ENCODE measurements at regions not wholly inside any gene's neighbourhood (a gene's known extent, or its start where the extent isn't known, plus 50 kb on each side); places are given as distances from the start of the nearest gene placed in this dataset.

GRCh38 chr2:64846177-64846576 lies 143.0 kb upstream of the SLC1A4 start:
- no peaks in the 10 kb centered on the region for H3K79me2 ChIP-seq (ENCODE audit: insufficient read depth)
- WGBS (ENCODE audit: low lambda C conversion rate): 88% methylated on average over 3 of the region's 3 CpGs
- no peak overlapping the region for H3K27ac ChIP-seq (ENCODE audit: low read depth in 2 of 2, low read length in 1 of 2)
- H3K9ac ChIP-seq: no peak overlapping the region
- H3K4me3 ChIP-seq (ENCODE audit: low read depth in 2 of 2, low read length in 1 of 2): no peak overlapping the region
- POLR2A ChIA-PET: no interaction called here
- no peaks in the 10 kb centered on the region for H3K9me2 ChIP-seq
- no peaks in the 10 kb centered on the region for H3K36me3 ChIP-seq (replicated peaks in 1 of 2; ENCODE audit: control insufficient read depth in 1 of 2, insufficient read depth in 2 of 2, low read length in 1 of 2)
- DNase-seq: no peak
- H3K4me1 ChIP-seq (ENCODE audit: control insufficient read depth in 1 of 2, insufficient read depth in 2 of 2, low read depth in 1 of 2, low read length in 1 of 2): no peaks in the 10 kb centered on the region; a peak in 1 of 4 replicates
- TF ChIP-seq MAX (IDR thresholded peaks at IDR 0.05; ENCODE audit: low read depth): no peak
- no peak for TF ChIP-seq RCOR1 (IDR thresholded peaks at IDR 0.05; ENCODE audit: low read length)
- no peak for TF ChIP-seq FOXJ3 (CRISPR knock-in tag; IDR thresholded peaks at IDR 0.05)
- CTCF ChIA-PET: no interaction called here
- no peak overlapping the region for H3K4me2 ChIP-seq
- H3K27me3 ChIP-seq (ENCODE audit: insufficient read depth): no peaks in the 10 kb centered on the region
- no peaks in the 10 kb centered on the region for H4K20me1 ChIP-seq (ENCODE audit: insufficient read depth)
- no peaks in the 10 kb centered on the region for H3K9me3 ChIP-seq
- peaks cover 4% of the 10 kb centered on the region for H3F3A ChIP-seq (replicated peaks; ENCODE audit: insufficient read depth)
- H2AFZ ChIP-seq (ENCODE audit: low read depth): no peak overlapping the region

GRCh38 chr2:64847930-64848329 lies 141.3 kb upstream of the SLC1A4 start:
- CTCF ChIA-PET: interaction anchor here (1.0 to 1.4 kb wide), 2 partner anchors 67 to 202 kb away, joined by 3 to 5 read pairs; no protein-coding TSS in a partner anchor
- H3K27me3 ChIP-seq (ENCODE audit: insufficient read depth): no peaks in the 10 kb centered on the region
- no peak for TF ChIP-seq MEF2A (IDR thresholded peaks at IDR 0.05; ENCODE audit: borderline replicate concordance, low read depth)
- TF ChIP-seq TAF1 (IDR thresholded peaks at IDR 0.05; ENCODE audit: borderline replicate concordance, low read depth, low read length): no peak
- TF ChIP-seq REST (IDR thresholded peaks at IDR 0.05; ENCODE audit: low read depth, low read length): no peak
- no peak for TF ChIP-seq IRF3 (IDR thresholded peaks at IDR 0.05; ENCODE audit: low read depth, low read length)
- no peak for TF ChIP-seq PBX3 (IDR thresholded peaks at IDR 0.05)
- no peak for TF ChIP-seq ZBTB33 (IDR thresholded peaks at IDR 0.05; ENCODE audit: borderline replicate concordance, low read depth)
- no peak for TF ChIP-seq SMC3 (IDR thresholded peaks at IDR 0.05; ENCODE audit: low read depth, low read length)
- no peak for TF ChIP-seq GABPA (IDR thresholded peaks at IDR 0.05; ENCODE audit: low read depth)
- no peak for TF ChIP-seq POLR2AphosphoS5 (IDR thresholded peaks at IDR 0.05; ENCODE audit: low read depth, low read length)
- no peaks in the 10 kb centered on the region; a peak in 1 of 4 replicates for H3K4me1 ChIP-seq (ENCODE audit: control insufficient read depth in 1 of 2, insufficient read depth in 2 of 2, low read depth in 1 of 2, low read length in 1 of 2)
- no peak overlapping the region for H3K4me2 ChIP-seq
- no peak overlapping the region for H3K4me3 ChIP-seq (ENCODE audit: low read depth in 2 of 2, low read length in 1 of 2)
- H3K27ac ChIP-seq (ENCODE audit: low read depth in 2 of 2, low read length in 1 of 2): no peak overlapping the region
- H3K9me2 ChIP-seq: no peaks in the 10 kb centered on the region
- H3K9ac ChIP-seq: no peak overlapping the region
- POLR2A ChIA-PET: interaction anchor here (1.0 kb wide), 1 partner anchor 323 kb away, joined by 3 read pairs; no protein-coding TSS in a partner anchor
- no peaks in the 10 kb centered on the region for H3K36me3 ChIP-seq (replicated peaks in 1 of 2; ENCODE audit: control insufficient read depth in 1 of 2, insufficient read depth in 2 of 2, low read length in 1 of 2)
- H4K20me1 ChIP-seq (ENCODE audit: insufficient read depth): no peaks in the 10 kb centered on the region
- 73% methylated on average over 5 of the region's 5 CpGs for WGBS (ENCODE audit: low lambda C conversion rate)
- no peak overlapping the region for H2AFZ ChIP-seq (ENCODE audit: low read depth)
- no peak for DNase-seq
- no peaks in the 10 kb centered on the region for H3K79me2 ChIP-seq (ENCODE audit: insufficient read depth)
- H3F3A ChIP-seq (replicated peaks; ENCODE audit: insufficient read depth): peaks cover 4% of the 10 kb centered on the region
- no peaks in the 10 kb centered on the region for H3K9me3 ChIP-seq
